HL-60 (cell line): ENCODE measurements at regions not wholly inside any gene's neighbourhood (a gene's known extent, or its start where the extent isn't known, plus 50 kb on each side); places are given as distances from the start of the nearest gene placed in this dataset.

Experiments
- DNase-seq, 2 experiments: peaks; one replicate each; pipeline ENCODE4 v3.0.0-alpha.2; 2010 to 2020; ENCODE audit warnings: low read depth in 1 of 2, low spot score in 1 of 2
- H3K27ac ChIP-seq: fragments of 250-450 bp; sonication (Bioruptor Pico); replicated peaks from 2 replicates; pipeline ENCODE4 v1.5.1; 2020; ENCODE audit warnings: mild to moderate bottlenecking, moderate library complexity
- H3K27me3 ChIP-seq: fragments of 250-450 bp; sonication (Bioruptor Pico); 2 replicates; pipeline ENCODE4 v1.5.1; 2021; ENCODE audit warnings: mild to moderate bottlenecking, moderate library complexity; ENCODE audit not compliant: insufficient read depth, poor library complexity, severe bottlenecking
- H3K4me3 ChIP-seq: replicated peaks from 2 replicates; pipeline ENCODE4 v1.5.1; 2011; ENCODE audit warnings: mild to moderate bottlenecking, control low read depth, low read length; ENCODE audit not compliant: insufficient read depth
- GABPA ChIP-seq: IDR thresholded peaks from 2 replicates; pipeline ENCODE4 v1.6.1; 2012; ENCODE audit warnings: low read depth
- POLR2AphosphoS5 ChIP-seq: IDR thresholded peaks from 2 replicates; pipeline ENCODE4 v1.6.1; 2012; ENCODE audit warnings: low read depth
- SPI1 ChIP-seq: IDR thresholded peaks from 2 replicates; pipeline ENCODE4 v1.6.1; 2012; ENCODE audit warnings: low read depth, mild to moderate bottlenecking, borderline replicate concordance
- TF ChIP-seq, protein P1 (sequence below): IDR thresholded peaks from 2 replicates; pipeline ENCODE4 v1.6.1; 2012; ENCODE audit warnings: low read depth; ENCODE audit not compliant: insufficient replicate concordance
- TF ChIP-seq, protein P2 (sequence below): IDR thresholded peaks from one replicate; pipeline ENCODE4 v1.5.1; 2011; ENCODE audit warnings: low read length, control low read depth, inconsistent platforms; ENCODE audit not compliant: insufficient read depth

DNA sequence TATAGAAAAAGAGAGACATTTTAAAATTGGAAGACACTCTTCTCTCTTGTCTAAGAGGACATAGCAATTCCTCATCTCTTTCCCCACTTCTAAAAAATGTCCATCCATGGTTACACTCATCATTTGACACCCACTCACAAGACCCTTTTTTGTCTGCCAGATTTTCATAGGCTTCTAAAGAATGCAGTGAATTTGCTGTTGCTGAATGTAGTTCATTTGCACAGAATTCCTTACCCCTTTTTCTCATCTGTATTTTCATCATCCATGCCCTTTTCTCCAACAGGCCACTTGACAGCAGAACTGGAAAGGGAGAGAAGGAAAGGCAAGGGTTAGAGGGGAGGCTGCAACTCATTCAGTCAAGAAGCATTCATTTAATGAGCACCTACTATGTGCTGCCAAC lies 128.0 kb downstream of the NUAK1 start:
- no peak for DNase-seq
- Histone ChIP-seq H3K27ac (no peak overlapping the region), H3K27me3 (no peaks in the 10 kb centered on the region), H3K4me3 (no peak overlapping the region)
- TF ChIP-seq, protein P1, sequence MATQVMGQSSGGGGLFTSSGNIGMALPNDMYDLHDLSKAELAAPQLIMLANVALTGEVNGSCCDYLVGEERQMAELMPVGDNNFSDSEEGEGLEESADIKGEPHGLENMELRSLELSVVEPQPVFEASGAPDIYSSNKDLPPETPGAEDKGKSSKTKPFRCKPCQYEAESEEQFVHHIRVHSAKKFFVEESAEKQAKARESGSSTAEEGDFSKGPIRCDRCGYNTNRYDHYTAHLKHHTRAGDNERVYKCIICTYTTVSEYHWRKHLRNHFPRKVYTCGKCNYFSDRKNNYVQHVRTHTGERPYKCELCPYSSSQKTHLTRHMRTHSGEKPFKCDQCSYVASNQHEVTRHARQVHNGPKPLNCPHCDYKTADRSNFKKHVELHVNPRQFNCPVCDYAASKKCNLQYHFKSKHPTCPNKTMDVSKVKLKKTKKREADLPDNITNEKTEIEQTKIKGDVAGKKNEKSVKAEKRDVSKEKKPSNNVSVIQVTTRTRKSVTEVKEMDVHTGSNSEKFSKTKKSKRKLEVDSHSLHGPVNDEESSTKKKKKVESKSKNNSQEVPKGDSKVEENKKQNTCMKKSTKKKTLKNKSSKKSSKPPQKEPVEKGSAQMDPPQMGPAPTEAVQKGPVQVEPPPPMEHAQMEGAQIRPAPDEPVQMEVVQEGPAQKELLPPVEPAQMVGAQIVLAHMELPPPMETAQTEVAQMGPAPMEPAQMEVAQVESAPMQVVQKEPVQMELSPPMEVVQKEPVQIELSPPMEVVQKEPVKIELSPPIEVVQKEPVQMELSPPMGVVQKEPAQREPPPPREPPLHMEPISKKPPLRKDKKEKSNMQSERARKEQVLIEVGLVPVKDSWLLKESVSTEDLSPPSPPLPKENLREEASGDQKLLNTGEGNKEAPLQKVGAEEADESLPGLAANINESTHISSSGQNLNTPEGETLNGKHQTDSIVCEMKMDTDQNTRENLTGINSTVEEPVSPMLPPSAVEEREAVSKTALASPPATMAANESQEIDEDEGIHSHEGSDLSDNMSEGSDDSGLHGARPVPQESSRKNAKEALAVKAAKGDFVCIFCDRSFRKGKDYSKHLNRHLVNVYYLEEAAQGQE: no peak
- TF ChIP-seq SPI1 (no peak), GABPA (no peak), POLR2AphosphoS5 (no peak)
- TF ChIP-seq, protein P2, sequence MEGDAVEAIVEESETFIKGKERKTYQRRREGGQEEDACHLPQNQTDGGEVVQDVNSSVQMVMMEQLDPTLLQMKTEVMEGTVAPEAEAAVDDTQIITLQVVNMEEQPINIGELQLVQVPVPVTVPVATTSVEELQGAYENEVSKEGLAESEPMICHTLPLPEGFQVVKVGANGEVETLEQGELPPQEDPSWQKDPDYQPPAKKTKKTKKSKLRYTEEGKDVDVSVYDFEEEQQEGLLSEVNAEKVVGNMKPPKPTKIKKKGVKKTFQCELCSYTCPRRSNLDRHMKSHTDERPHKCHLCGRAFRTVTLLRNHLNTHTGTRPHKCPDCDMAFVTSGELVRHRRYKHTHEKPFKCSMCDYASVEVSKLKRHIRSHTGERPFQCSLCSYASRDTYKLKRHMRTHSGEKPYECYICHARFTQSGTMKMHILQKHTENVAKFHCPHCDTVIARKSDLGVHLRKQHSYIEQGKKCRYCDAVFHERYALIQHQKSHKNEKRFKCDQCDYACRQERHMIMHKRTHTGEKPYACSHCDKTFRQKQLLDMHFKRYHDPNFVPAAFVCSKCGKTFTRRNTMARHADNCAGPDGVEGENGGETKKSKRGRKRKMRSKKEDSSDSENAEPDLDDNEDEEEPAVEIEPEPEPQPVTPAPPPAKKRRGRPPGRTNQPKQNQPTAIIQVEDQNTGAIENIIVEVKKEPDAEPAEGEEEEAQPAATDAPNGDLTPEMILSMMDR: no peak
